Daoy (cell line): ENCODE measurements at regions not wholly inside any gene's neighbourhood (a gene's known extent, or its start where the extent isn't known, plus 50 kb on each side); places are given as distances from the start of the nearest gene placed in this dataset.
A peak's percentile ranks its signal among the peaks of the same experiment; 100 is the strongest.

ENCODE experiments used
- DNase-seq: peaks from one replicate; pipeline ENCODE4 v3.0.0-alpha.2; 2015; ENCODE audit warnings: low read depth

GRCh38 chr5:175243441-175243840, 200.5 kb downstream of the DRD1 start:
- no peak for DNase-seq

DNA sequence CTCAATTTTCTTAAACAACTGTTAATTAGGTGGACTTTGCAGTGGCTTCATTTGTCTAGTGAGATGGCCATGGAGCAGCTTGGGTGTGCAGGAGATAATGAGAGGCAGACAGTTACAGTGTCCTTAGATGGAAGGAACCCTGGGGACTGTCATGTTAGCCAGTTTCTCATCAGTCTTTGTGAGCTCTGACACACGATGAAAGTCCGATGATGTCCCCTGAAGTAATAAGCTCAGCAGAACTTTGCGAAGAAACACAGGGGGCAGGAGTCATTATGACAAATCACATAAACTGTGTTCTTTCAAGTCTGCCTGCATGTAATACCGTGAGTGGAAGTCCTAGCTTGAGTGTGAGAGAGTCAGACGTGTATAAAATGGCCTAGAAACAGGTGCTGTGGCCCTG, 201.8 kb downstream of the DRD1 start:
- DNase-seq, result no peak

DNA sequence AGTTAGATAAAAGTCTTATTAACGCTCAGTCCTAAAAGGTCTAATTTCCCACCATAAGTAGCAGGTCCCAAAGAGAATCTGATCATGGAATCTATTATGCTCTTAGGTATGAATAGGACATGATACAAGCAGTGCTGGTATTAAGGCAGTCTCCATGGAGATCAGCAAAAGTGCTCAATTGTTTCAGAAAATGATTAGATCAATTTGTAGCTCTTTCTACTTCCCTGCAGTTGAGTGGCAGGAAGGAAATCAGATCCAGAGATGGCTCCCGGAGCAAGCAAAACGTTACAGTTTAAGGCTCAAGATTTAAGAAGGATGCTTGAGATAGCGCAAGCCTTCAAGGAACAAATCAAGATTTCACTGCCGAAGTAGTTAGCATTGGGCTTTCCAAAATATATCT, 205.7 kb downstream of the DRD1 start:
- no peak for DNase-seq

DNA sequence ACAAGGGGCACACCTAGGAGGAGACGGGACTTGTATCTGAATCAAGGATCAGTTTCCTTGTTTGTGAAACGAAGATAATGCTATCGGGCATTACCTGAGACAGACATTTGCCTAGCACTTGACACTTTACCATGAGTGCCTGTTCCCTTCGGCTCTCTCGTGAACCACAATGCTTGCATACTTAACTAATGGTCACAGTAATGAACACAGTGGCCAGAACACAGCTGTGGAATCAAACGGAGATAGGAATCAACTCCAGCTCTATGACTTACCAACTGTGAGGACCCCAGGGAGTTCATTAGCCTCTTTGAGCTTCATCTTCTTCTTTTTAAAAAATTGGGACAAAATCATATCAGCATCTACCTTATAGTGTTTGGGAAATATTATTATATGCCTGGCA, 207.8 kb downstream of the DRD1 start:
- no peak for DNase-seq

- peak; percentile 50 for DNase-seq
Observed at GRCh38 chr5:175235251-175235960, 208.6 kb downstream of the DRD1 start.

- peak; percentile 68 for DNase-seq
Observed at GRCh38 chr5:175230299-175230698, 213.7 kb downstream of the DRD1 start.

GRCh38 chr5:175226506-175226905, 217.5 kb downstream of the DRD1 start:
- no peak for DNase-seq

- DNase-seq, result no peak
Observed at GRCh38 chr5:175223291-175223690, 220.7 kb downstream of the DRD1 start.

DNA sequence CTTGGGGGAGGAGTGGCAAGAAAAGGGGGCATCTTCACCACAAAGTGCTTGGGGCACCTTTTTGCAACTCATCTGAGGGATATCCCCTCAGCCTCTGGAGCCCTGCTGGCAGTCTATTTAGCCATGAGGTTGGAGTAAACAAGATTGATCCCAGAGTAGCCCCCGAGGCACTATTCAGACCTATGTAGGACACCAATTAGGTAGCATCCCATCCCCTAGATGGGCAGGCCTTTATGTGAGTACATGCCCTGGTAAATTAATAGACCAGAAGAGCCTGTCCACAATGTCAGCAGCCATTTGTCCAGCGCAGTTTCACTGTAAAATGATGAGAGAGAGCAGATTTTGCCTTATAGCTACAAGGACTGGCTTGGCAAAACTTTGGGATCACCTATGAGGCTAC, 221.4 kb downstream of the DRD1 start:
- no peak for DNase-seq

GRCh38 chr5:175220549-175220948, 223.4 kb downstream of the DRD1 start:
- DNase-seq, result no peak

DNA sequence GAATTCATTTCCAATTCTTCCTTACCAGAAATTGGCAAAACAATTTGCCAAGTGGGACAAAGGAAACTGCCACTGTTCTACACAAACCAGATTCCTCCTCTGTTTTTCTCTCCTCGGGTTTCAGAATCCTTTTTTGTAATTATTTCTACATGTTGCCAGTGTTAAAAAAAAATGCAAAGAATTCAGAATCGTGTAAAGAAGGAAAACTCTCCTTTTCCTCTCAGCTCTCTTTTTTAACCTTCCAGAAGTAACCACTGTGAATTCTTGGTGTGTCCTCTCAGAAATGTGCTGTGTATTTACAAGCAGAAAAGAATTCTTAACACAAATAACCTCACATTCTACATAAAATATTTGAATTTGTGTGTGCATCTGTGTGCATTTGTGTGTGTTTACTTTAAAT, 224.6 kb downstream of the DRD1 start:
- DNase-seq, result no peak

GRCh38 chr5:175216991-175217390, 227.0 kb downstream of the DRD1 start:
- no peak for DNase-seq

DNA sequence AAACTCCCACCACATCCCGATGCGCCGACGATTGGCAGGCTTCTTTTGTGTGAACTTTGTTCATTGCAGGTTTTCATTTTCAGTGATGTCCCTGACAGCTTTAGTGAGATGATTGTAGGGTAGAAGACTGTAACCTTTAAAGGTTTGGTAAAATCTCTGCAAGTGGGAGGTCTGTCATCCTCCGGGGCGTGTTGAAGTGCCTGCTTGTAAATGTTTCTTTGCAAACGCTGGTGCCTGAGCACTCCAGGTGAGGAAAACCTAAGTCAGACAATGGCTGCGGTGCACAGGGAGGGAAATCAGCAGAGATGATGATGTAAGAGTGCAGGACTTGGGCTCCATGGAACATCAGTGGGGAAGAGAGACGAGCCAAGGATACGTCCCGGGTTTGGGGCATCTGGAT, 228.1 kb downstream of the DRD1 start:
- DNase-seq, result no peak

DNA sequence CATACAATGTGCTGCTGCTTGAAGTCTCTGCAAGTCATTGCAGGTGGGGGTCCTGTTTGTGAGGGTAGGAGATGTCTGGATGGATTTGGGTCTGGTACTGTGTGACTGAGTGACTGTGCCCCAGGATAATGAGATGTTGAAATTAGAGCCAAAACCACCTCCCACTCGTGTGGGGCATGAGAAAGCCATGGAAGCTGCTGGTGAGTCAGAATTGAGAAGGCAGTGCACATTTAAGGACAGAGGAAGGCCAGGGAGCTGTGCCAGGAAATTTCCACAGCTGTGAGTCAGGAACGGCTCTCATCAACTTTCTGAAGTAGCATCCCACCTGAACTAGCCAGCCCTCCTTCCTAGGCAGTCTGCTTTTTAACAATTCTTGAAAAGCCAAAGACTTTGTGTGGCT, 229.8 kb downstream of the DRD1 start:
- peak; percentile 95 for DNase-seq

GRCh38 chr5:175211956-175212756, 231.8 kb downstream of the DRD1 start:
- DNase-seq, result no peak

DNA sequence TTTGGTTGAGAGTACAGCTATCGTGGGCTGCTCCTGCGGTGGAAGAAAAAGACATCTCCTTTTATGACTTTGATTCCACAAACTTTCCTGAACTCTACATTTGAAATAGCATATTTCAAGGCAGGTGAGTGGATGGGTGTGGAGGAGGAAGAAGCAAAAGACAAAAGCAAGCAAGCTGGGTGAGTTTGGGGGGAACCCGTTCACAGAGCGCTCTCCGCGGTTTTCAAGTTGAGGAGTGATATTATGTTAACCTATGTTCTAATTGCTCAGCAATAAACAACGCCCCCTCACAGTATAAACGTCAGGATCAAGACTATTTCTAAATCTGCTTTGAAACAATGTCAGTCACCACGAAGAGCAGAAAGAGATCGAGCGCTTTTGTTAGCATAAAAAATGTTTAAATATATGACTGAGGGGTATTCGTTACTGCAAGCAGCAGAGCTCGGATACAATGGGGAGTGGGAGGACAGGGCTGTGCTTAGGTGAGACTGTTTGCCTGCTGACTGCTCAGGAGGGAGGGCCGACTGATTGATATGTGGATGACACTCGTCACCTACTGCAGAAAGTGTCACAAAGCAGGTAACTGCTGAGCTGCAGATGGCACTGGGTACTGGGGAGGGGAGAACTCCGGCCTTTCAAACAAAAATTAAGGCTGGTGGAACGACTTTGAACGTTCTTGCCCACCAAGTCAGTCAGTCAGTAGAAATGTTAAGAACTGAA, 236.5 kb downstream of the DRD1 start:
- no peak for DNase-seq

GRCh38 chr5:175206669-175207068, 237.3 kb downstream of the DRD1 start:
- DNase-seq, result no peak

DNA sequence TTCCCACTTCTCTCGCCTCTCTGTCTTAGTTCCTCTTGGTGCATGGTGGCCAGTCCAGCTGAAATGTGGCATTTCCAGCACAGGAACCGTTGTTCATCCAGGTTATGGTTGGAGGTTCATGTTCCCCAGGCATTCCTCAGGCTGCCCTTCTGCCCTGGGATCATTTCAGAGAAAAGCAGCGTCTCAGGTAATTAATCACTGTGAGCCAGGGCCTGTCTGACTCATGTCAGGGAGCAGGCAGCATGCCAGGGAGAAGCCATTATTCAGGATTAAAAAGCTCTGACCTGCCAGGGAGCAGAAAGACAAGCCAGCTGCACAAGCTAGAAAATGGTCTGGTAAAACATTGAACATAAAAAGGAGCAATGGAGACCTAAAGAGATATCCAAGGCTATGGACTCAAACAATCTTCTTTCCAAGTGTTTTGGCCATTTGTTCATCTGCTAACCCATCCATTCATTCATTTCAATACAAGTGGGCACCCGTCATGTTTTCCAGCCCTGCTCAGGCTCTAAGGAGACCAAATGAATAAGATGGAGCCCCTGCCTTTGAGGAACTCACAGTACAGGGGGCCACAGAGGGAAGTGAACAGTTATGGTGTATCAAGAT, 241.4 kb downstream of the DRD1 start:
- peak; percentile 84 for DNase-seq

- DNase-seq, result no peak
Observed at GRCh38 chr5:175201393-175201792, 242.6 kb downstream of the DRD1 start.

DNA sequence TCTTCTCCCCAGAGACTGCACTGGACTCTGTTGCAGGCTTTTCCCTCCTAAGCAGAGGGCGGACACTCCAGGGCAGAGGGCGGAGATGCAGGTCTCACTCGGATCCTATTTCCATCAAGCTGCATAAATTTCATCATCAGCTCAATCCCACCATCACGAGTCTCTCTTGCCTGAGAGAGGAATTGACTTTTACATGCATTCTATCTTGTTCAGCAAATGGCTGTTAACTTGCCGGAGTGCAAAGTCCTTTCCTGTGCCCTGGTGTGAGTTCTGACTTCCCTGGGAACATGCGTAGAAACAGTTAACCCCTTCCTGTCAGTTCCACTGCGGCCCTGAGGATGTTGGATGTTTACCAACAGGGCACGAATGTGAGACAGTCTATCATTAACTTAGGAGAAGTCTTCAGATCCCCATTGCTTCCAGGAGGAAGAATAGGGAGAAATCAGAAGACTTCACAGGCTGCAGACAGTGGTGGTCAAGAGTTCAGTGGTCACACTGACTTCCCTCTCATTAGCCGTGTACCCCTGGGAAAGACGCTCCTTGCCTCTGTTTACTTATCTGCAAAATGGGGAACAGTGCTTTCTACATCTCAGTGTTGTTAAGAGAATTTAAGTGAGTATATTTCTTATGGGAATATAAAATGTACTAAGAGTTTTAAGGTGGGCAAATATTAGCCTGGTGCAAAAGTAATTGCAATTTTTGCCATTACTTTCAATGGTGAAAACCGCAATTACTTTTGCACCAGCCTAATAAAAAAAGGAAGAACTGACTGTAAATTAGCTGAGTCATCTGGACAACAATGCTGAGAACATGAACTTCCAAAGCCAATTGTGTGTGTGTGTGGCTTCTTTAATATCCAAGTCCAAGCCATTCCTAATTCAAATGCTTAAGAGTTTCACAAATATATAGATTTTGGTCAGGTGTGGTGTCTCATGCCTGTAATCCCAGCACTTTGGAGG, 248.0 kb downstream of the DRD1 start:
- DNase-seq, result peak; percentile 9

- no peak for DNase-seq
Observed at GRCh38 chr5:175181331-175181730, 262.7 kb downstream of the DRD1 start.
